NB4 (cell line): ENCODE measurements at regions not wholly inside any gene's neighbourhood (a gene's known extent, or its start where the extent isn't known, plus 50 kb on each side); places are given as distances from the start of the nearest gene placed in this dataset.

Experiments used
- DNase-seq: peaks from one replicate; pipeline ENCODE4 v3.0.0; 2010; ENCODE audit warnings: low read depth
- H3K4me3 ChIP-seq: one replicate; pipeline ENCODE4 v1.5.1; 2011; ENCODE audit warnings: mild to moderate bottlenecking, low read depth, low read length, moderate library complexity
- CTCF ChIP-seq: IDR thresholded peaks from one replicate; pipeline ENCODE4 v1.5.1; 2012; ENCODE audit warnings: low read depth, low read length
- MAX ChIP-seq: IDR thresholded peaks from 2 replicates; pipeline ENCODE4 v1.6.1; 2011; ENCODE audit warnings: low read depth, low read length
- MYC ChIP-seq: IDR thresholded peaks from 2 replicates; pipeline ENCODE4 v1.6.1; 2011; ENCODE audit warnings: low read depth, low read length
- POLR2A ChIP-seq: IDR thresholded peaks from 2 replicates; pipeline ENCODE4 v1.6.1; 2011; ENCODE audit warnings: mild to moderate bottlenecking; ENCODE audit not compliant: insufficient read length; ENCODE audit errors: extremely low read depth

- no peak overlapping the region for H3K4me3 ChIP-seq
- TF ChIP-seq CTCF (no peak), MAX (no peak), POLR2A (no peak), MYC (no peak)
- DNase-seq: no peak
These were observed 287.3 kb upstream of the SP4 start for GRCh38 chr7:21140622-21141021.

- TF ChIP-seq POLR2A (no peak), MAX (no peak), CTCF (no peak), MYC (no peak)
- H3K4me3 ChIP-seq: no peak overlapping the region
- DNase-seq: no peak
These were observed 286.4 kb upstream of the SP4 start for GRCh38 chr7:21141476-21141875.

- no peak for DNase-seq
- TF ChIP-seq CTCF (no peak), POLR2A (no peak), MYC (no peak), MAX (no peak)
These were observed 285.8 kb upstream of the SP4 start for GRCh38 chr7:21142081-21142480.

GRCh38 chr7:21146642-21147423, 281.1 kb upstream of the SP4 start:
- no peak for DNase-seq
- H3K4me3 ChIP-seq: no peak overlapping the region
- no peak for TF ChIP-seq CTCF
- no peak for TF ChIP-seq MAX
- TF ChIP-seq POLR2A: no peak
- no peak for TF ChIP-seq MYC

More at GRCh38 chr7:21142081-21142480, 285.8 kb upstream of the SP4 start:
- H3K4me3 ChIP-seq: no peak overlapping the region

GRCh38 chr7:21149809-21150208, 278.1 kb upstream of the SP4 start:
- TF ChIP-seq POLR2A: no peak
- no peak for TF ChIP-seq MAX
- no peak for TF ChIP-seq CTCF
- no peak for TF ChIP-seq MYC
- H3K4me3 ChIP-seq: no peak overlapping the region
- DNase-seq: no peak
